WTC11 (cell line): ENCODE measurements at regions not wholly inside any gene's neighbourhood (a gene's known extent, or its start where the extent isn't known, plus 50 kb on each side); places are given as distances from the start of the nearest gene placed in this dataset.

ENCODE experiments used
- ATAC-seq: fragments of 200-7000 bp; cut with Tn5 transposase; 2 replicates; pipeline ENCODE4 v1.10.0; 2021; ENCODE audit warnings: mild to moderate bottlenecking, moderate library complexity
- CTCF ChIA-PET: fragments of 300-600 bp; sonication (Branson Sonifier 250); formaldehyde crosslinking; loops from one replicate; lab custom pipeline; 2021; ENCODE audit warnings: antibody characterized with exemption; lab: Charles Lee
- POLR2A ChIA-PET: fragments of 350-600 bp; sonication (Branson Sonifier 250); formaldehyde crosslinking; loops from one replicate; lab custom pipeline; 2021; ENCODE audit warnings: antibody characterized with exemption; lab: Charles Lee
- DNase-seq: peaks from one replicate; pipeline ENCODE4 v3.0.0; 2021; ENCODE audit warnings: low spot score
- H3K27ac Mint-ChIP-seq: 2 replicates; pipeline ENCODE4 v1.8.0; 2021; ENCODE audit warnings: mixed read lengths
- H3K27me3 Mint-ChIP-seq: 2 replicates; pipeline ENCODE4 v1.8.0; 2021; ENCODE audit warnings: low read depth, mild to moderate bottlenecking, moderate library complexity, mixed read lengths
- H3K36me3 Mint-ChIP-seq: 2 replicates; pipeline ENCODE4 v1.8.0; 2021; ENCODE audit warnings: mixed read lengths
- H3K4me1 Mint-ChIP-seq: 2 replicates; pipeline ENCODE4 v1.8.0; 2022; ENCODE audit warnings: mixed read lengths
- H3K4me3 Mint-ChIP-seq: 2 replicates; pipeline ENCODE4 v1.8.0; 2021; ENCODE audit warnings: mild to moderate bottlenecking, moderate library complexity, mixed read lengths
- H3K9me3 Mint-ChIP-seq: 2 replicates; pipeline ENCODE4 v1.8.0; 2021; ENCODE audit warnings: mixed read lengths
- AFF4 ChIP-seq: sonication (generic); formaldehyde crosslinking; IDR thresholded peaks from 2 replicates; pipeline ENCODE4 v1.8.1; 2023; ENCODE audit warnings: mild to moderate bottlenecking, missing genetic modification reagents, borderline replicate concordance
- AR ChIP-seq: fragments of 250-450 bp; sonication (Bioruptor Pico); IDR thresholded peaks from 2 replicates; pipeline ENCODE4 v1.9.0; 2021; ENCODE audit warnings: mild to moderate bottlenecking
- ATF1 ChIP-seq: sonication (generic); formaldehyde crosslinking; IDR thresholded peaks from 2 replicates; pipeline ENCODE4 v1.8.1; 2023; ENCODE audit warnings: mild to moderate bottlenecking, moderate library complexity, missing genetic modification reagents
- ATF2 ChIP-seq: sonication (generic); formaldehyde crosslinking; IDR thresholded peaks from 2 replicates; pipeline ENCODE4 v1.8.1; 2022; ENCODE audit warnings: low read depth, missing genetic modification reagents, borderline replicate concordance
- E2F4 ChIP-seq: sonication (generic); formaldehyde crosslinking; IDR thresholded peaks from 2 replicates; pipeline ENCODE4 v1.8.1; 2022; ENCODE audit warnings: low read depth, mild to moderate bottlenecking, moderate library complexity, missing genetic modification reagents, borderline replicate concordance
- EMX1 ChIP-seq: fragments of 250-450 bp; sonication (Bioruptor Pico); IDR thresholded peaks from 2 replicates; pipeline ENCODE4 v1.8.0; 2021; ENCODE audit warnings: mild to moderate bottlenecking
- FOXJ3 ChIP-seq: sonication (generic); formaldehyde crosslinking; IDR thresholded peaks from 2 replicates; pipeline ENCODE4 v1.9.0; 2021; ENCODE audit warnings: missing genetic modification reagents, mild to moderate bottlenecking, borderline replicate concordance
- FOXP4 ChIP-seq: sonication (generic); formaldehyde crosslinking; IDR thresholded peaks from 2 replicates; pipeline ENCODE4 v1.8.0; 2022; ENCODE audit warnings: mild to moderate bottlenecking, missing genetic modification reagents
- GRHL2 ChIP-seq: fragments of 250-450 bp; sonication (Bioruptor Pico); IDR thresholded peaks from 2 replicates; pipeline ENCODE4 v1.8.0; 2022; ENCODE audit warnings: mild to moderate bottlenecking, moderate library complexity; ENCODE audit not compliant: insufficient replicate concordance, severe bottlenecking
- GTF2I ChIP-seq: fragments of 250-450 bp; sonication (Bioruptor Pico); conservative IDR thresholded peaks from 2 replicates; pipeline ENCODE4 v1.4.0; 2021; ENCODE audit warnings: mild to moderate bottlenecking
- JAZF1 ChIP-seq: fragments of 250-450 bp; sonication (Bioruptor Pico); IDR thresholded peaks from 2 replicates; pipeline ENCODE4 v1.9.0; 2021; ENCODE audit warnings: moderate library complexity, mild to moderate bottlenecking, inconsistent platforms
- JUN ChIP-seq: sonication (generic); formaldehyde crosslinking; IDR thresholded peaks from 2 replicates; pipeline ENCODE4 v1.8.0; 2023; ENCODE audit warnings: mild to moderate bottlenecking, missing genetic modification reagents
- MAX ChIP-seq: sonication (generic); formaldehyde crosslinking; IDR thresholded peaks from 2 replicates; pipeline ENCODE4 v1.8.0; 2022; ENCODE audit warnings: mild to moderate bottlenecking, missing genetic modification reagents
- NFE2L1 ChIP-seq: sonication (generic); formaldehyde crosslinking; IDR thresholded peaks from 2 replicates; pipeline ENCODE4 v1.8.1; 2023; ENCODE audit warnings: missing genetic modification reagents
- NR3C1 ChIP-seq: sonication (generic); formaldehyde crosslinking; conservative IDR thresholded peaks from 2 replicates; pipeline ENCODE4 v1.8.1; 2023; ENCODE audit warnings: low read depth, mild to moderate bottlenecking, missing genetic modification reagents
- PRDM15 ChIP-seq: sonication (generic); formaldehyde crosslinking; IDR thresholded peaks from 2 replicates; pipeline ENCODE4 v1.8.0; 2022; ENCODE audit warnings: missing genetic modification reagents
- SMAD3 ChIP-seq: sonication (generic); formaldehyde crosslinking; IDR thresholded peaks from 2 replicates; pipeline ENCODE4 v1.8.0; 2022; ENCODE audit warnings: missing genetic modification reagents, mild to moderate bottlenecking, borderline replicate concordance
- SMAD4 ChIP-seq: sonication (generic); formaldehyde crosslinking; IDR thresholded peaks from 2 replicates; pipeline ENCODE4 v1.8.0; 2022; ENCODE audit warnings: mild to moderate bottlenecking, missing genetic modification reagents
- TP53 ChIP-seq: sonication (generic); formaldehyde crosslinking; IDR thresholded peaks from 2 replicates; pipeline ENCODE4 v1.8.1; 2023; ENCODE audit warnings: mild to moderate bottlenecking, missing genetic modification reagents
- ZNF121 ChIP-seq: sonication (generic); formaldehyde crosslinking; IDR thresholded peaks from 2 replicates; pipeline ENCODE4 v1.8.0; 2023; ENCODE audit warnings: missing genetic modification reagents
- ZNF219 ChIP-seq: sonication (generic); formaldehyde crosslinking; IDR thresholded peaks from 2 replicates; pipeline ENCODE4 v1.8.0; 2023; ENCODE audit warnings: missing genetic modification reagents, mild to moderate bottlenecking, borderline replicate concordance

GRCh38 chrX:118187100-118187499 lies 70.5 kb upstream of the KLHL13 start (continued):
- no peak for TF ChIP-seq AR (CRISPR knock-in tag)

GRCh38 chrX:118189000-118189399 lies 72.4 kb upstream of the KLHL13 start:
- no peak for TF ChIP-seq TP53
- TF ChIP-seq GTF2I (CRISPR knock-in tag), result no peak
- TF ChIP-seq NR3C1, result no peak
- TF ChIP-seq JUN (CRISPR knock-in tag), result no peak
- no peak for TF ChIP-seq FOXJ3 (CRISPR knock-in tag)
- TF ChIP-seq ATF2, result no peak
- no peak for TF ChIP-seq AFF4 (CRISPR knock-in tag)
- no peak for TF ChIP-seq EMX1
- TF ChIP-seq ZNF121 (CRISPR knock-in tag), result no peak
- TF ChIP-seq JAZF1 (CRISPR knock-in tag), result no peak
- no peak for TF ChIP-seq GRHL2 (CRISPR knock-in tag)
- no peak for TF ChIP-seq E2F4
- TF ChIP-seq SMAD3, result no peak
- TF ChIP-seq FOXP4 (CRISPR knock-in tag), result no peak
- no peak for TF ChIP-seq ATF1 (CRISPR knock-in tag)
- no peak for TF ChIP-seq SMAD4 (CRISPR knock-in tag)
- no peak for TF ChIP-seq PRDM15
- no peak for TF ChIP-seq ZNF219 (CRISPR knock-in tag)
- no peak for TF ChIP-seq NFE2L1 (CRISPR knock-in tag)
- no peak for TF ChIP-seq MAX
- Mint-ChIP-seq H3K9me3 (no peaks in the 10 kb centered on the region), H3K4me3 (no peak overlapping the region), H3K36me3 (no peaks in the 10 kb centered on the region), H3K4me1 (no peaks in the 10 kb centered on the region), H3K27ac (no peak overlapping the region; the same call in 1 of the 2 replicates), H3K27me3 (no peaks in the 10 kb centered on the region)
- POLR2A ChIA-PET, result no interaction called here
- no peak for ATAC-seq
- DNase-seq, result no peak
- CTCF ChIA-PET, result no interaction called here
